ENCODE measurements at regions not wholly inside any gene's neighbourhood (a gene's known extent, or its start where the extent isn't known, plus 50 kb on each side); places are given as distances from the start of the nearest gene placed in this dataset.

- H3K27ac ChIP-seq = no peak overlapping the region
- no peaks in the 10 kb centered on the region for H3K36me3 ChIP-seq
- H3K4me3 ChIP-seq = no peak overlapping the region
- H3K4me1 ChIP-seq = no peaks in the 10 kb centered on the region
- H3K27me3 ChIP-seq = no peaks in the 10 kb centered on the region
- TF ChIP-seq CTCF (IDR thresholded peaks at IDR 0.05) (no peak), POLR2AphosphoS5 (IDR thresholded peaks at IDR 0.05) (no peak), EP300 (IDR thresholded peaks at IDR 0.05) (no peak), POLR2A (IDR thresholded peaks at IDR 0.05) (no peak)
- DNase-seq = no peak
- intact Hi-C loops (cut with DNase I; ENCODE audit: low total_unique reads) = no loop called here
- peaks cover 0 to 8% (median 0%) of the 10 kb centered on the region in 4 donors for H3K9me3 ChIP-seq
- 63 to 86% (median 80%) methylated on average over 3 of the region's 3 CpGs for WGBS, 5 donors
These were observed 282.6 kb upstream of the ACTRT1 start for GRCh38 chrX:128334821-128335220.

- no peak overlapping the region for H3K4me3 ChIP-seq
- intact Hi-C loops (cut with DNase I; ENCODE audit: low total_unique reads) = no loop called here
- TF ChIP-seq POLR2AphosphoS5 (IDR thresholded peaks at IDR 0.05) (no peak), POLR2A (IDR thresholded peaks at IDR 0.05) (no peak), EP300 (IDR thresholded peaks at IDR 0.05) (no peak), CTCF (IDR thresholded peaks at IDR 0.05) (no peak)
- no peak for DNase-seq
- WGBS, 5 donors = 25 to 65% (median 44%) methylated on average over 1 to 3 of the region's 3 CpGs
- no peak overlapping the region for H3K27ac ChIP-seq
- H3K4me1 ChIP-seq = no peaks in the 10 kb centered on the region
- H3K27me3 ChIP-seq = no peaks in the 10 kb centered on the region
- no peaks in the 10 kb centered on the region for H3K36me3 ChIP-seq
- H3K9me3 ChIP-seq = peaks cover 0 to 11% (median 4%) of the 10 kb centered on the region in 4 donors
These were observed 258.7 kb upstream of the ACTRT1 start for GRCh38 chrX:128310912-128311311.

GRCh38 chrX:128309311-128309710 lies 257.1 kb upstream of the ACTRT1 start:
- Histone ChIP-seq H3K36me3 (no peaks in the 10 kb centered on the region), H3K4me3 (no peak overlapping the region), H3K27ac (no peak overlapping the region), H3K9me3 (peaks cover 0 to 11% (median 4%) of the 10 kb centered on the region in 4 donors), H3K4me1 (no peaks in the 10 kb centered on the region), H3K27me3 (no peaks in the 10 kb centered on the region)
- TF ChIP-seq POLR2A (IDR thresholded peaks at IDR 0.05) = no peak
- TF ChIP-seq POLR2AphosphoS5 (IDR thresholded peaks at IDR 0.05) = no peak
- no peak for TF ChIP-seq CTCF (IDR thresholded peaks at IDR 0.05)
- TF ChIP-seq EP300 (IDR thresholded peaks at IDR 0.05) = no peak
- 50 to 100% (median 89%) methylated on average over 1 of the region's 1 CpG for WGBS, 5 donors
- no peak for DNase-seq
- intact Hi-C loops (cut with DNase I; ENCODE audit: low total_unique reads) = no loop called here

- Histone ChIP-seq H3K36me3 (no peaks in the 10 kb centered on the region), H3K4me1 (no peaks in the 10 kb centered on the region), H3K27me3 (no peaks in the 10 kb centered on the region), H3K9me3 (no peaks in the 10 kb centered on the region), H3K4me3 (no peak overlapping the region), H3K27ac (no peak overlapping the region)
- DNase-seq = no peak
- intact Hi-C loops (cut with DNase I; ENCODE audit: low total_unique reads) = no loop called here
- TF ChIP-seq POLR2AphosphoS5 (IDR thresholded peaks at IDR 0.05) = no peak
- TF ChIP-seq POLR2A (IDR thresholded peaks at IDR 0.05) = no peak
- TF ChIP-seq EP300 (IDR thresholded peaks at IDR 0.05) = no peak
- no peak for TF ChIP-seq CTCF (IDR thresholded peaks at IDR 0.05)
- WGBS, 5 donors = 60 to 85% (median 83%) methylated on average over 1 to 3 of the region's 3 CpGs
These were observed 242.0 kb upstream of the ACTRT1 start for GRCh38 chrX:128294198-128294597.

Measured in stomach (tissue), 8 donors.